SK-N-SH (cell line): ENCODE measurements at regions not wholly inside any gene's neighbourhood (a gene's known extent, or its start where the extent isn't known, plus 50 kb on each side); places are given as distances from the start of the nearest gene placed in this dataset.

Source experiments
- CTCF ChIA-PET: fragments of 300-600, 350-600 bp; formaldehyde crosslinking; extraction: SDS; loops from one replicate; lab custom pipeline; 2021; lab: Yijun Ruan, JAX
- POLR2A ChIA-PET: fragments of 350-600 bp; sonication (Branson Sonifier 250); formaldehyde crosslinking; extraction: SDS; loops from one replicate; lab custom pipeline; 2020; ENCODE audit warnings: antibody characterized with exemption, inconsistent platforms; lab: Yijun Ruan, JAX
- DNase-seq: peaks from one replicate; pipeline ENCODE4 v3.0.0; 2012
- H2AFZ ChIP-seq: fragments of 200-600 bp; sonication (generic); 2 replicates; pipeline ENCODE4 v1.8.1; 2016; ENCODE audit warnings: antibody characterized with exemption, mild to moderate bottlenecking, low read depth
- H3F3A ChIP-seq: fragments of 200-600 bp; sonication (generic); replicated peaks from 2 replicates; pipeline ENCODE3; 2016; ENCODE audit warnings: antibody characterized with exemption, mild to moderate bottlenecking; ENCODE audit not compliant: insufficient read depth
- H3K27ac ChIP-seq, 2 experiments: fragments of 200-500 bp in 1 of 2; fragments of 200-600 bp in 1 of 2; sonication (Bioruptor generic) in 1 of 2; sonication (generic), shearing (Covaris generic) in 1 of 2; 2 replicates each; pipeline versions ENCODE4 v1.5.1 to v1.6.1; 2014 to 2016; ENCODE audit warnings: low read depth in 2 of 2, inconsistent platforms in 1 of 2, low read length in 1 of 2, mild to moderate bottlenecking in 1 of 2, mixed read lengths in 1 of 2
- H3K27me3 ChIP-seq: fragments of 200-600 bp; sonication (generic), shearing (Covaris generic); 2 replicates; pipeline ENCODE4 v1.6.1; 2016; ENCODE audit warnings: mixed run types; ENCODE audit not compliant: insufficient read depth
- H3K36me3 ChIP-seq, 2 experiments: fragments of 200-500 bp in 1 of 2; fragments of 200-600 bp in 1 of 2; sonication (Bioruptor generic) in 1 of 2; sonication (generic) in 1 of 2; replicated peaks in 1 of 2; 2 replicates each; pipeline versions ENCODE3 to v1.5.1; 2014 to 2016; ENCODE audit warnings: low read length in 1 of 2, mild to moderate bottlenecking in 1 of 2; ENCODE audit not compliant: insufficient read depth in 2 of 2, control insufficient read depth in 1 of 2
- H3K4me1 ChIP-seq, 2 experiments: fragments of 200-500 bp in 1 of 2; fragments of 200-600 bp in 1 of 2; sonication (Bioruptor generic) in 1 of 2; sonication (generic), shearing (Covaris generic) in 1 of 2; 2 replicates each; pipeline versions ENCODE4 v1.5.1 to v1.6.1; 2014 to 2016; ENCODE audit warnings: low read depth in 1 of 2, low read length in 1 of 2, mixed run types in 1 of 2; ENCODE audit not compliant: insufficient read depth in 2 of 2, control insufficient read depth in 1 of 2
- H3K4me2 ChIP-seq: fragments of 200-600 bp; sonication (generic), shearing (Covaris generic); 2 replicates; pipeline ENCODE4 v1.6.1; 2017; ENCODE audit warnings: mixed run types
- H3K4me3 ChIP-seq, 2 experiments: fragments of 200-500 bp in 1 of 2; fragments of 200-600 bp in 1 of 2; sonication (Bioruptor generic) in 1 of 2; sonication (generic), shearing (Covaris generic) in 1 of 2; 2 replicates each; pipeline versions ENCODE4 v1.5.1 to v1.8.1; 2014 to 2016; ENCODE audit warnings: low read depth in 2 of 2, inconsistent platforms in 1 of 2, low read length in 1 of 2, mild to moderate bottlenecking in 1 of 2, mixed read lengths in 1 of 2, moderate library complexity in 1 of 2
- H3K79me2 ChIP-seq: fragments of 200-600 bp; sonication (generic); 2 replicates; pipeline ENCODE4 v1.8.1; 2017; ENCODE audit warnings: mild to moderate bottlenecking; ENCODE audit not compliant: insufficient read depth
- H3K9ac ChIP-seq: fragments of 200-600 bp; sonication (generic); 2 replicates; pipeline ENCODE4 v1.6.1; 2017; ENCODE audit warnings: mixed run types
- H3K9me2 ChIP-seq: fragments of 200-600 bp; sonication (generic); 2 replicates; pipeline ENCODE4 v1.6.1; 2017; ENCODE audit warnings: mixed run types
- H3K9me3 ChIP-seq: fragments of 200-600 bp; sonication (generic); 2 replicates; pipeline ENCODE4 v1.6.1; 2017; ENCODE audit warnings: mixed run types, mild to moderate bottlenecking, moderate library complexity
- H4K20me1 ChIP-seq: fragments of 200-600 bp; sonication (generic); 2 replicates; pipeline ENCODE4 v1.6.1; 2017; ENCODE audit warnings: mild to moderate bottlenecking, mixed run types; ENCODE audit not compliant: insufficient read depth
- CHD2 ChIP-seq: fragments of 150-350 bp; IDR thresholded peaks from 2 replicates; pipeline ENCODE4 v1.6.1; 2018; ENCODE audit warnings: low read length; ENCODE audit not compliant: partially characterized antibody
- ELF1 ChIP-seq: IDR thresholded peaks from 2 replicates; pipeline ENCODE4 v1.4.0; 2012
- EP300 ChIP-seq, 2 experiments: IDR thresholded peaks; 2 replicates each; pipeline versions ENCODE4 v1.4.0 to v1.6.1; 2012; ENCODE audit warnings: borderline replicate concordance in 1 of 2, low read depth in 1 of 2, low read length in 1 of 2
- EZH2phosphoT487 ChIP-seq: fragments of 200-600 bp; sonication (generic); IDR thresholded peaks from 2 replicates; pipeline ENCODE4 v1.6.1; 2017; ENCODE audit warnings: low read depth, mixed run types, mild to moderate bottlenecking, antibody characterized with exemption, moderate library complexity, borderline replicate concordance
- FOXJ3 ChIP-seq: sonication (generic); formaldehyde crosslinking; IDR thresholded peaks from 2 replicates; pipeline ENCODE4 v1.5.1; 2020; ENCODE audit warnings: mild to moderate bottlenecking, missing genetic modification reagents
- FOXM1 ChIP-seq: IDR thresholded peaks from 2 replicates; pipeline ENCODE4 v1.4.0; 2012; ENCODE audit warnings: low read depth, mild to moderate bottlenecking
- GABPA ChIP-seq: IDR thresholded peaks from 2 replicates; pipeline ENCODE4 v1.4.0; 2012; ENCODE audit warnings: low read depth, mild to moderate bottlenecking
- GATA2 ChIP-seq: sonication (generic); formaldehyde crosslinking; IDR thresholded peaks from 2 replicates; pipeline ENCODE4 v1.5.0; 2020; ENCODE audit warnings: mild to moderate bottlenecking, missing genetic modification reagents
- JUND ChIP-seq: IDR thresholded peaks from 2 replicates; pipeline ENCODE4 v1.4.0; 2012
- MAX ChIP-seq: IDR thresholded peaks from 2 replicates; pipeline ENCODE4 v1.4.0; 2012; ENCODE audit warnings: low read depth
- MXI1 ChIP-seq: IDR thresholded peaks from 2 replicates; pipeline ENCODE4 v1.6.1; 2012; ENCODE audit warnings: mild to moderate bottlenecking, low read depth, low read length, improper control_type of control experiment
- NFIC ChIP-seq: IDR thresholded peaks from 2 replicates; pipeline ENCODE4 v1.4.0; 2012; ENCODE audit warnings: borderline replicate concordance
- NRF1 ChIP-seq: IDR thresholded peaks from 2 replicates; pipeline ENCODE4 v1.6.1; 2012; ENCODE audit warnings: low read depth, mild to moderate bottlenecking, low read length
- POLR2AphosphoS5 ChIP-seq: IDR thresholded peaks from 2 replicates; pipeline ENCODE4 v1.6.1; 2012; ENCODE audit warnings: low read depth, low read length
- RAD21 ChIP-seq: IDR thresholded peaks from 2 replicates; pipeline ENCODE4 v1.6.1; 2012; ENCODE audit warnings: mild to moderate bottlenecking, low read length
- REST ChIP-seq: IDR thresholded peaks from 2 replicates; pipeline ENCODE4 v1.6.1; 2012; ENCODE audit warnings: mild to moderate bottlenecking, low read depth, low read length, moderate library complexity
- RXRA ChIP-seq: IDR thresholded peaks from 2 replicates; pipeline ENCODE4 v1.4.0; 2012; ENCODE audit warnings: low read depth, mild to moderate bottlenecking, borderline replicate concordance
- SIN3A ChIP-seq: IDR thresholded peaks from 2 replicates; pipeline ENCODE4 v1.6.1; 2012; ENCODE audit warnings: low read depth, mild to moderate bottlenecking, low read length, moderate library complexity, borderline replicate concordance
- SMC3 ChIP-seq: IDR thresholded peaks from 2 replicates; pipeline ENCODE4 v1.6.1; 2012; ENCODE audit warnings: low read depth, low read length, improper control_type of control experiment
- TCF12 ChIP-seq: IDR thresholded peaks from 2 replicates; pipeline ENCODE4 v1.4.0; 2012
- WGBS: methylation state at CpG from one replicate; pipeline ENCODE4 v1.1.6; 2017; ENCODE audit warnings: low lambda C conversion rate; 5-methylcytosine and 5-hydroxymethylcytosine counted together

GRCh38 chr14:71751264-71751663, 181.0 kb upstream of the RGS6 start:
- Histone ChIP-seq H4K20me1 (no peaks in the 10 kb centered on the region), H3K9me2 (no peaks in the 10 kb centered on the region), H3K4me3 (no peak overlapping the region), H3K27ac (no peak overlapping the region), H3K79me2 (no peaks in the 10 kb centered on the region), H3K9me3 (no peaks in the 10 kb centered on the region), H3K27me3 (no peaks in the 10 kb centered on the region), H2AFZ (no peak overlapping the region), H3K9ac (no peak overlapping the region), H3F3A (no peaks in the 10 kb centered on the region), H3K4me1 (peaks cover 5 to 6% of the 10 kb centered on the region in 2 experiments; a peak in 2 of 4 replicates), H3K36me3 (no peaks in the 10 kb centered on the region), H3K4me2 (no peak overlapping the region)
- TF ChIP-seq TCF12 (no peak), NFIC (no peak), EP300 (IDR thresholded peaks at IDR 0.05; ENCODE audit: borderline replicate concordance in 1 of 2, low read depth in 1 of 2, low read length in 1 of 2) (no peak), ELF1 (no peak), FOXM1 (no peak), NRF1 (no peak), RXRA (no peak), CHD2 (no peak), SIN3A (no peak), POLR2AphosphoS5 (no peak), EZH2phosphoT487 (no peak)
- DNase-seq: no peak
- POLR2A ChIA-PET: no interaction called here
- 88% methylated on average over 2 of the region's 2 CpGs for WGBS
- CTCF ChIA-PET: interaction anchor here (2.4 to 10.8 kb wide), 6 partner anchors 9 to 647 kb away, joined by 16 to 198 read pairs (median 32); partner anchors contain the start of gene SIPA1L1

GRCh38 chr14:71752111-71752738, 180.0 kb upstream of the RGS6 start:
- Histone ChIP-seq H4K20me1 (no peaks in the 10 kb centered on the region), H3K36me3 (no peaks in the 10 kb centered on the region), H3F3A (peaks cover 4% of the 10 kb centered on the region), H3K9me2 (no peaks in the 10 kb centered on the region), H3K9ac (no peak overlapping the region), H3K79me2 (no peaks in the 10 kb centered on the region), H2AFZ (no peak overlapping the region), H3K27me3 (no peaks in the 10 kb centered on the region), H3K4me2 (peak overlapping the region; percentile 71), H3K4me3 (no peak overlapping the region), H3K4me1 (peaks cover 5 to 6% of the 10 kb centered on the region in 2 experiments; a peak in 2 of 4 replicates), H3K9me3 (no peaks in the 10 kb centered on the region), H3K27ac (no peak overlapping the region)
- 92% methylated on average over 23 of the region's 23 CpGs for WGBS
- TF ChIP-seq GATA2 (CRISPR knock-in tag) (no peak), FOXJ3 (CRISPR knock-in tag) (no peak), MAX (no peak), TCF12 (no peak), MXI1 (no peak), REST (no peak), NRF1 (no peak), EP300 (IDR thresholded peaks at IDR 0.05; ENCODE audit: borderline replicate concordance in 1 of 2, low read depth in 1 of 2, low read length in 1 of 2) (no peak), RAD21 (no peak), GABPA (no peak), SMC3 (no peak), JUND (no peak), RXRA (no peak), FOXM1 (no peak)
- no peak for DNase-seq
- ChIA-PET POLR2A (interaction anchor here (1.7 kb wide), 1 partner anchor 431 kb away, joined by 5 read pairs; the partner anchor contains the start of gene SIPA1L1), CTCF (interaction anchor here (0.6 to 10.8 kb wide), 84 partner anchors 9 to 798 kb away, joined by 3 to 198 read pairs (median 5); partner anchors contain the start of gene SIPA1L1)
